C4-2B (cell line): ENCODE measurements at regions not wholly inside any gene's neighbourhood (a gene's known extent, or its start where the extent isn't known, plus 50 kb on each side); places are given as distances from the start of the nearest gene placed in this dataset.

Experiments
- CTCF ChIP-seq: fragments of 450-650 bp; conservative IDR thresholded peaks from 2 replicates; pipeline ENCODE4 v1.5.1; 2017; ENCODE audit warnings: mild to moderate bottlenecking
- ZFX ChIP-seq: fragments of 450-650 bp; IDR thresholded peaks from 2 replicates; pipeline ENCODE4 v1.6.1; 2017

GRCh38 chr1:227401562-227402342 lies 83.5 kb upstream of the CDC42BPA start:
- TF ChIP-seq CTCF (no peak), ZFX (no peak)
